ENCODE measurements at regions not wholly inside any gene's neighbourhood (a gene's known extent, or its start where the extent isn't known, plus 50 kb on each side); places are given as distances from the start of the nearest gene placed in this dataset.

GRCh38 chr22:46031965-46032851, 55.2 kb upstream of the WNT7B start:
- TF ChIP-seq POLR2A (IDR thresholded peaks at IDR 0.05; ENCODE audit: low read depth, low read length) = no peak
- TF ChIP-seq TAF1 (IDR thresholded peaks at IDR 0.05; ENCODE audit: borderline replicate concordance, low read depth, low read length) = no peak

Data from GM12892 (cell line).